GM12875 (cell line): ENCODE measurements at regions not wholly inside any gene's neighbourhood (a gene's known extent, or its start where the extent isn't known, plus 50 kb on each side); places are given as distances from the start of the nearest gene placed in this dataset.

Source experiments
- H3K4me3 ChIP-seq: one replicate; pipeline ENCODE4 v1.5.1; 2011; ENCODE audit warnings: low read depth, low read length, control low read depth
- CTCF ChIP-seq: IDR thresholded peaks from 2 replicates; pipeline ENCODE4 v1.5.1; 2011; ENCODE audit warnings: low read depth, mild to moderate bottlenecking, control low read depth, inconsistent platforms, low read length, moderate library complexity, borderline replicate concordance; ENCODE audit not compliant: insufficient read depth

- H3K4me3 ChIP-seq, result no peak overlapping the region
- TF ChIP-seq CTCF, result no peak
Measured at GRCh38 chr18:60826346-60826745, 453.8 kb upstream of the MC4R start.

GRCh38 chr18:60831971-60832370, 459.4 kb upstream of the MC4R start:
- no peak for TF ChIP-seq CTCF
- H3K4me3 ChIP-seq, result no peak overlapping the region

GRCh38 chr18:60838677-60839076, 466.1 kb upstream of the MC4R start:
- no peak for TF ChIP-seq CTCF
- no peak overlapping the region for H3K4me3 ChIP-seq

GRCh38 chr18:60846396-60846795, 473.8 kb upstream of the MC4R start:
- TF ChIP-seq CTCF, result no peak
- H3K4me3 ChIP-seq, result no peak overlapping the region

GRCh38 chr18:60847517-60847916, 474.9 kb upstream of the MC4R start:
- no peak for TF ChIP-seq CTCF
- no peak overlapping the region for H3K4me3 ChIP-seq

GRCh38 chr18:60861575-60861974, 471.7 kb upstream of the CDH20 start:
- no peak for TF ChIP-seq CTCF
- H3K4me3 ChIP-seq, result no peak overlapping the region

- no peak for TF ChIP-seq CTCF
- H3K4me3 ChIP-seq, result no peak overlapping the region
Measured at GRCh38 chr18:60862988-60863387, 470.2 kb upstream of the CDH20 start.
